ENCODE measurements at regions not wholly inside any gene's neighbourhood (a gene's known extent, or its start where the extent isn't known, plus 50 kb on each side); places are given as distances from the start of the nearest gene placed in this dataset.
A peak's percentile ranks its signal among the peaks of the same experiment; 100 is the strongest.

DNA sequence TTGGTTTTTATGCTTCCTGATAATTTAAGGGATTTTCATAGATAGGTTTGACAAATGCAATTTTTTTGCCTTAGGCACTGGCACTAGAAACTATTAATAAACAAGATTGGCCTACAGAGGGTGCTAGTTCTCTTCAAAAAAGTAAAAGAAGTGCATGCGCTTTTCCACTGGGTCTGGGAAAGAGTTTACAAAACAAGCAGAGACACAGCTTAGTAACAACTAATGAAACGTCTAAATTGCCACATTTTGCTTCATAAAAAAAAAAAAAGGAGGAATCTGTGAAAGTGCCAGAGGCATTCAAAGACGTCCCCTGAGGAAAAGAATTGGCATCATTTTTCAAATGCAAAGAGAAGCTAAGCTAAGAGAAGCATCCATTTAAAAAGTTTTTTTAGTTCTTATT is 58.3 kb upstream of the EEA1 start:
- TF ChIP-seq, protein P1, sequence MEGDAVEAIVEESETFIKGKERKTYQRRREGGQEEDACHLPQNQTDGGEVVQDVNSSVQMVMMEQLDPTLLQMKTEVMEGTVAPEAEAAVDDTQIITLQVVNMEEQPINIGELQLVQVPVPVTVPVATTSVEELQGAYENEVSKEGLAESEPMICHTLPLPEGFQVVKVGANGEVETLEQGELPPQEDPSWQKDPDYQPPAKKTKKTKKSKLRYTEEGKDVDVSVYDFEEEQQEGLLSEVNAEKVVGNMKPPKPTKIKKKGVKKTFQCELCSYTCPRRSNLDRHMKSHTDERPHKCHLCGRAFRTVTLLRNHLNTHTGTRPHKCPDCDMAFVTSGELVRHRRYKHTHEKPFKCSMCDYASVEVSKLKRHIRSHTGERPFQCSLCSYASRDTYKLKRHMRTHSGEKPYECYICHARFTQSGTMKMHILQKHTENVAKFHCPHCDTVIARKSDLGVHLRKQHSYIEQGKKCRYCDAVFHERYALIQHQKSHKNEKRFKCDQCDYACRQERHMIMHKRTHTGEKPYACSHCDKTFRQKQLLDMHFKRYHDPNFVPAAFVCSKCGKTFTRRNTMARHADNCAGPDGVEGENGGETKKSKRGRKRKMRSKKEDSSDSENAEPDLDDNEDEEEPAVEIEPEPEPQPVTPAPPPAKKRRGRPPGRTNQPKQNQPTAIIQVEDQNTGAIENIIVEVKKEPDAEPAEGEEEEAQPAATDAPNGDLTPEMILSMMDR (IDR thresholded peaks at IDR 0.05; ENCODE audit: low read depth, low read length), result peak; percentile 37
- DNase-seq (ENCODE audit: low read depth, low spot score), result peak; percentile 82
- H3K4me3 ChIP-seq (ENCODE audit: low read depth, low read length), result no peak overlapping the region
- in situ Hi-C loops (cut with HindIII; ENCODE audit: low sequenced_read_pairs), result no loop called here

DNA sequence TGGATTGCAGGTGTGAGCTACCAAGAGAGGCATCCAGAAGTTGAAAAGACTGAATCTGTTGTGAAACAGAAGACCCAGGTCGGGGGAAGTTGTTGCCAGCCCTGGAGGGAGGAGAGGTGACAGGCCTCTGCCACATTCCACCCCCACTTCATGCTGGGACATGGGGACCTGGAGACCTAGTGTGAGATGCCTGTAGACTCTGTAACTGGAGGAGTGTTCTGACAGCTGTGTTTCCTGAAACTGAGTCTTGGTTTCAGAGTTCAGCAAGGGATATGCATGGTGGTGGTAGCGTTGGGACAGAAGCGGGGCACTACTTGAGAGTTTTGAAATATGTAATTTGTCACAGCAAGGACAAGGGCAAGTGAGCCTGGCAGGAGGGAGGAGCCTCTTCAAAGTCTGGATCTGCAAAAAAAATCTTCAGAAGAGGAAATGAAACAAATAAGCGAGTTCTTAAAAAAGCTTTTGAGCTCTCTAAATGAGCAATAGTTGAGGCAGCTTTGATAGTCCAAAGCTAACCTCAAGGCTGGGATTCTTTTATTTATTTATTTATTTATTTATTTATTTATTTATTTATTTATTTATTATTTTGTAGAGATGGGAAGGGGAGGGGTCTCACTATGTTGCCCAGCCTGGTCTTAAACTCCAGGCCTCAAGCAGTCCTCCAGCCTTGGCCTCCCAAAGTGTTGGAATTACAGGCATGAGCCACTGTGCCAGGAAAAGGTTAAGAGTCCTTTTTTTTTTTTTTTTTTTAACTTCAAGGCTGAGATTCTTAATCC is 58.9 kb upstream of the EEA1 start:
- TF ChIP-seq, protein P1 (IDR thresholded peaks at IDR 0.05; ENCODE audit: low read depth, low read length), result no peak
- in situ Hi-C loops (cut with HindIII; ENCODE audit: low sequenced_read_pairs), result no loop called here
- no peak overlapping the region for H3K4me3 ChIP-seq (ENCODE audit: low read depth, low read length)
- no peak for DNase-seq (ENCODE audit: low read depth, low spot score)

DNA sequence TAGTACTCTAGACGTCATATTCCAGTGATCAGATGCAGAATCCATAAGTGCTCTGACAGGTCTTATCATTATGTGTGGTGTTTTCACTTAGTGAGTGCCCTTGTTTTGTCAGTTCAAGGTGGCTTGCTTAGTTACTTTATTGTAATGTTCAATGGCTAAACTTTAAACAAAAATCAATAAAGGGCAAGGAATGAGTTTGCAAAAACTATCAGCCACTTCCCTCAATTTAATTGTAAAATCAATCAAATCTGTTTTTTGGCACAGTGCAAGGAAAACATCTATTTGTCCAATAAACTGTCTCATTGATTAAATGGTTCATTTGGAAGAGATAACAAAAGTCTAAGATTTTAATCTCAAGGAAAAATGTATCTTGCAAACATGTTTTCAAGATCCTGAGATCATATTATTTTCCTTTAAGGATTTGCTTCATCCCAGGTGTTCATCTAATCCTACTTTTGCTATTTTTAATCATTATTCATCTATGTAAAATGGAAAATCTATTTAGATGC is 59.6 kb upstream of the EEA1 start:
- no peak for DNase-seq (ENCODE audit: low read depth, low spot score)
- H3K4me3 ChIP-seq (ENCODE audit: low read depth, low read length), result no peak overlapping the region
- in situ Hi-C loops (cut with HindIII; ENCODE audit: low sequenced_read_pairs), result no loop called here
- TF ChIP-seq, protein P1 (IDR thresholded peaks at IDR 0.05; ENCODE audit: low read depth, low read length), result no peak

DNA sequence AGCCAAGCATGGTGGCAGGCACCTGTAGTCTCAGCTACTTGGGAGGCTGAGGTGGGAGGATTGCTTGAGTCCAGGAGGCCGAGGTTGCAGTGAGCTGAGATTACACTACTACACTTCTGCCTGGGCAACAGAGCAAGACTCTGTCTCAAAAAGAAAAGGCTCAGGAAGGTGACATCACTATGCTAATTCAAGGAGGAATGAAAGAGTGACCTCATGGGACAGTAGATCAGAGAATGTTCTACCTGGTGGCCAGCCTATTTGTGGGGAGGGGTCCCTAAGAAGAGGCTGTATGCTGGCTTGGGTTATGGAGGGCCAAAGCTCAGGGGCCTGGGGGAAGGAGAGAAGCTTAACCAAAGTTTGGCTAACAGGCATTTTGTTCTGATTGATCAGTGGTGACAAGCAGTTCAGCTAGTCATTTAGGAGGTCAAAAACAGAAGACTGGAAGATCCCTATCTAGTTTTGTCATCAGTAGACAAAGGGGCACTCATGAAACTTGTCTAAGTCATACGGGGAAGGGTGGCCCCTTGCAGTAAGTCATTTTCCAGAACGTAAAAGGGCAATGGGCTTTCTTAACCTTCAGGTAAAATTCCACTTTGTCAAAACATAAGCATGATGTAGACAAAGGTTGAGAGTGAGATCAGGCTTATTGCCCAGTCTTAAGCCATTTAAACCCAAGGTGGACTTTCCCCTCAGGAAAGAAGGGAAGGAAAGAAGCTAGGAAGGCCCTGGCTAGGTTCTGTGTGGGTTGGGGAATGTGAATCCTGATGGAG is 60.8 kb upstream of the EEA1 start:
- no peak for DNase-seq (ENCODE audit: low read depth, low spot score)
- in situ Hi-C loops (cut with HindIII; ENCODE audit: low sequenced_read_pairs), result no loop called here
- H3K4me3 ChIP-seq (ENCODE audit: low read depth, low read length), result no peak overlapping the region
- TF ChIP-seq, protein P1 (IDR thresholded peaks at IDR 0.05; ENCODE audit: low read depth, low read length), result no peak

DNA sequence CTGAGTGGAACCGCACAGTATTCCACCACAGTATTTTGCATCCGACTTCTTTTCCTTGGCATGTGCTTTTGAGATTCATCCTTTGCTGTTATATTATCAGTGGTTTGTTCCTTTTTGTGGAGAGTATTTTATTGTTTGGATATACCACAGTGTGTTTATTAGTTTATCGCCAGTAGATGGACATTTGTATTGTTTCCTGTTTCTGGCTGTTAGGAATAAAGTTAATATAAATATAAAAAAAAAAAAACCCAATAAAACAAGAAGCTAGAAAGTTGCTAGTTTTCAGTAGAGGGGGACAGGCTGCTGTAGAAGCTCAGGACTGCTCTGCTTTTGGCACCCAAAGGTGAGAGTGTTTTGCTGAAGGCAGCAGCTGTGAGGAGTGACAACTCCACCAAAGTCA is 62.0 kb upstream of the EEA1 start:
- in situ Hi-C loops (cut with HindIII; ENCODE audit: low sequenced_read_pairs), result no loop called here
- no peak overlapping the region for H3K4me3 ChIP-seq (ENCODE audit: low read depth, low read length)
- TF ChIP-seq, protein P1 (IDR thresholded peaks at IDR 0.05; ENCODE audit: low read depth, low read length), result no peak
- DNase-seq (ENCODE audit: low read depth, low spot score), result no peak

DNA sequence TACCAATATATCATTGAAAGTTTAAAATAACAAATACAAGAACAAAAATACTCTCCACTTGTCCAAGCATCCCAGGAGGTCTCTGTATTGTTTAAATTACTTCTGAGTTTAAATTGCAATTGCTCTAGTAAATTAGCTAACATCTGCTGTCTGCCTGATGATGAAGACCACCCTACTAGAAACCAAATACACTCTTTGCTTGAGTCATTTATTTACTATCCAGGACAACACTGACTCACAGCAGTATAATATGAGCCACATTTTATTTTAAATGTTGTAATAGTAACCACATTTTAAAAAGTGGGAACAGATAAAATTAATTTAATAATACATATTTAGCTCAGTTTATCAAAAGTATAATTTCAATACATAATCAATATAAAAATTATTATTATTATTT is 62.9 kb upstream of the EEA1 start:
- in situ Hi-C loops (cut with HindIII; ENCODE audit: low sequenced_read_pairs), result no loop called here
- no peak overlapping the region for H3K4me3 ChIP-seq (ENCODE audit: low read depth, low read length)
- TF ChIP-seq, protein P1 (IDR thresholded peaks at IDR 0.05; ENCODE audit: low read depth, low read length), result no peak
- peak; percentile 41 for DNase-seq (ENCODE audit: low read depth, low spot score)
